Activated CD4-positive, alpha-beta T cell treated with anti-CD3 and anti-CD28 coated beads, Interleukin-2, Interleukin-4, amounts not matched to agents 100 ng/mL and 50 ng/mL, durations not matched to agents 16 hours and 8 hours (primary cell): ENCODE measurements at regions not wholly inside any gene's neighbourhood (a gene's known extent, or its start where the extent isn't known, plus 50 kb on each side); places are given as distances from the start of the nearest gene placed in this dataset.

Experiments
- DNase-seq: peaks from one replicate; pipeline ENCODE4 v3.0.0-alpha.2; 2020; ENCODE audit warnings: low spot score

- no peak for DNase-seq
Measured at GRCh38 chr7:32264702-32265284, 194.6 kb upstream of the PDE1C start.

- DNase-seq, result no peak
Measured at GRCh38 chr7:32263611-32264010, 193.4 kb upstream of the PDE1C start.

GRCh38 chr7:32262315-32262714 is 192.1 kb upstream of the PDE1C start:
- DNase-seq, result no peak

DNA sequence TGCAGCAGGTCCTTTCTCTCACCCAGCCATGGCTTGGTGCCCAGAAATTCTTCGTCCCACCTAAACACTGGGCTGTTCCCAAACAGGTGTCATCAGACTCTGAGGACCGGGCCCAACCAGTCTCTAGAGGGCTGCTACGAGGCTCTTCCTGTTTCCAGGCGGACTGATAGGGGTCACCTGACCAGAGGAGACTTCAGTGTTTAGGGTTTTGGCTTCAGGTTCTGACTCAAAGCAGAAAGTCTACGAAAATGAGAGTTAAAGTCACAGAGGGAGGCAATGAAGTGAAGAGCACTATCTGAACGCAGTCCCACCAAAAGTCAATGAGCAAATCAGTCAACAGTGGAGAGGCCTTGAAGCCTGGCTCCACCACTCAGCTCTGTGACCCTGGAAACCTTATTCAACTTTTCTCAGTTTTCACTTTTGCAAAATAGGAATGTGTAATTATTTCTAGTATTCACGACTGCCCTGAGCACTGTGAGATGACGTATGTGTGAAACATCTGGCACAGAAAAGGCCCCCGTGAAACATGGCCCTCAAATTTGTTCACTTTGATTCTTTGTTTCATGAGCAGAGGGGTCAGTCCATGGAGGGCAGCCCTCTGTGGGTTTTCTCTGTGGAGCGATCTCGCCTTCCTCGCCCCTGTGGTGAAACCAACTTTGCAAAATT is 189.9 kb upstream of the PDE1C start:
- DNase-seq, result no peak

GRCh38 chr7:32258265-32258664 is 188.1 kb upstream of the PDE1C start:
- no peak for DNase-seq

DNA sequence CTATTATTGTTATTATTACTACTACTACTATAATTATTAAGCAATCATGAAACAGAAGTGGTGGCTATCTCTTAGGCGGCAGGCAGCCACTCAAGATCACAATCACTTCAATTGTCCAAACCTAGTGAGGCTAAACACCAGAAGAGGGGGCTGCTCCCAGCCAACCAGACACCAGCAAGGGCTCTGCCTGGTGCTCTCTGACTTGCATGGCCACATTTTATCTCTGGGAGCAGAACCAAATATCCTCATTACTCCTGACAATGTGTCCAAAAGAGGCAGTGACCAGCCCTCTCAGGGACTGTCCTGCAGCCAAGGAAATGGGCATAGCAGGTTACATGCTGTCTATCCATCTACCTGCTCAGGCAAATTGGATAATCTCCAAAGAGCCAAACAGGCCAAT is 187.4 kb upstream of the PDE1C start:
- no peak for DNase-seq

- DNase-seq, result no peak
Measured at GRCh38 chr7:32256811-32257210, 186.6 kb upstream of the PDE1C start.

DNA sequence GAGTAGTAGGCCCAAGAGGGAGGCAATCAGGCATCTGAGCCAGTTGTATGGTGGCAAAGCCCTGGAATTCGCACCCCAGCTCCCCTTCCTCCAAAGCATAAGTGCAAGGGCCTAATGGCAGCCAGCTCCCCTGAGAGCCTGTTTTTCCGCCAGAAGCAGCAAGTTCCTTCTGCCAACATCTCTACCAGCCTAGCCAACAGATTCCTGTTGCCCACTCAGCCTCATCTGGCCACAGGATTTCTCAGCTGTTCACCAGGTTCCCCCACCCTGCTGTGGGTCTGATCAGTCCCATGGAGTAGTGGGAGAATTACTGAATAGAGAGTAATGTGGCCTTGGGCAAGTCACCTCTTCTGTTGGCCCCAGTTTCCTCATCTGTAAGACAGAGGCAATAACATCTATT is 186.2 kb upstream of the PDE1C start:
- DNase-seq, result no peak

DNA sequence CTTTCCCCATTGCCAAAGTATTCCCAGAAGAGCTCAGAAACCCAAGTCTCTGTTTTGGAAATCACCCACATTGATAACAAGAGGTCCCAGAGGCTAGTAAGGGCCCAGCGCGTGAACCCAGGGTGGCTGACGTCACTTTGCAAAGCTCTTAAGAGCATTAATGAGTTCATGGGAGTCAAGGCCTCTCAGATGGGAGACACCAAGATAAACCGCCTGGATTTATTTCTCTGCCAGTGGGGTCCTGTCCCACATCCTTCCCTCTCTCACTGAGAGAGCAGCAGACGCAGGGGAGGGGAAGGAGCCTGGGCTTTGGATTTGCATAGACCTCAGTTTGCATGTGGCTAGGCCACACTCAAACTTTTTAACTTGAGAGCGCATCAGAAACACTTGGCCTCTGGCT is 184.8 kb upstream of the PDE1C start:
- DNase-seq, result no peak

DNA sequence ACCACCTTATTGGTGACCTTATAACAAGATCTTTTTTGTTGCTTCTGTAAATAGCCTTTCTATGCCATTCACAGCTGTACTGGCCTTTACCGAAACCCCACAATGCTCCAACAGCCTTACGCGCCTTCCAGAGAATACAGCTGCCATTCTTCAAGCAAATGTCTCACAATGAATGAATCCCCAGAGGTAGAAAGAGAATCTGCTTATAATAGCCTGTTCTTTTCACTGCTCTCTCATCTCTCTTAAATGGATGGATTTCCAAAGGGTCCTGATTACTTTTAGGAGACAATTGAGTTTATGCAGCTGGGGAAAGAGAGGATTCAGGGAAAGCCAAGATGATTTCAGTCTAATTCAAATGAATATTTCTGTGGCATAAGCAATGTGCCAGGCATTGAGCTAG is 183.1 kb upstream of the PDE1C start:
- no peak for DNase-seq

DNA sequence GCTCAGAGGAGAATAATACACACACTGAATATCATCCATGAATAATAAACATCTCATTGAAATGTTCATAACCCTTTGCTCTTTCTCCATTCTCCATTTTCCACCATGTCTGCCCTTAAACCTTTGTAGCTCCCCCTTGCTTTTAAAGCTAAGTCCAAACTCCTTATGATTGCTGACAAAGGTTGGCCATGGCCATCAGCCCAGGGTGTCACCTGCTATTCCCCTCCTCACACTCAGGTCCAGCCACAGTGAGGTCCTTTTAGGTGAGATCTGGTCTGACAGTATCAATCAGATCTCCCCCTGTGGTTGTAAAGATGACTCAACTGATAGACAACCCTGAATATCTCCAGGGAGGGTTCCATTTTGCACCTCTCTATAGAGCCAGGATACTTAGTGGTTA is 181.5 kb upstream of the PDE1C start:
- no peak for DNase-seq

- no peak for DNase-seq
Measured at GRCh38 chr7:32250471-32251260, 180.5 kb upstream of the PDE1C start.

- DNase-seq, result no peak
Measured at GRCh38 chr7:32250003-32250402, 179.8 kb upstream of the PDE1C start.

DNA sequence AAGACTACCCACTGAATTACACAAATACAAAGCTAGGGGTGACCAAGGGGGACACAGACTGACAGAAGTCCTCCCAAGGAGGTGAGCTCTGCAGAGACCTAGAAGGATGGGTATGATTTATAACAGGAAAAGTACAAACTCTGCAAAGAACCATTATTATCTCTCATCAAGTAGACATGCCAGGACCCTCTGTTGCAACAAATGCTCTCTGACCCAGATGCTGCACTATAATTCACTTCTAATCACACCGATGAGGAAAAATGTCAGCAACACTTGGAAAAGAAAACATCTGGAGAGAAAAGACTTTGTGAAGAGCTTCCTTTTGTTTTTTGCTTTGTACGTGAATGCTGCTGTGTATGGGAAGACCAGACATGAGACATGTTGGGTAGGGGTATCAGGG is 178.3 kb upstream of the PDE1C start:
- no peak for DNase-seq

- no peak for DNase-seq
Measured at GRCh38 chr7:32244806-32245345, 174.7 kb upstream of the PDE1C start.

- no peak for DNase-seq
Measured at GRCh38 chr7:32243687-32244290, 173.6 kb upstream of the PDE1C start.

DNA sequence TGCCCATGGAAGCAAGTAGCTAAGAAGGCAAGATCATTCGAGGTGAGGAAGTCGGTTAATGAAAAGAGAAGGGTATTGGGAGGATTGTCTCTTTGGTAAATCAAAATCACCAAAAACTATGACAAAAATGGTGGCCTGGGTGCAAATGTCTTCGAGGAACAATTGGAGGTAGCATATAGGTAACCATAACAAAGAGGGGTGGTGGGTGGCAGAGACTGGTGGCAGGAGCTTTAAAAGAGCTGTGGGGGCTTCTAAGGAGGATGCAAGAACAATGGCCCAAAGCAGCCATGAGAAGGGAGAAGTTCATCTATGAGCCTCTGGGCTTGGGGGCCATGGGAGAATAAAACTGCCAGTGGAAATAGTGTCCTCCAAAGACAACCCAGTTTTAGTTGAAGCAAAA is 172.2 kb upstream of the PDE1C start:
- no peak for DNase-seq

DNA sequence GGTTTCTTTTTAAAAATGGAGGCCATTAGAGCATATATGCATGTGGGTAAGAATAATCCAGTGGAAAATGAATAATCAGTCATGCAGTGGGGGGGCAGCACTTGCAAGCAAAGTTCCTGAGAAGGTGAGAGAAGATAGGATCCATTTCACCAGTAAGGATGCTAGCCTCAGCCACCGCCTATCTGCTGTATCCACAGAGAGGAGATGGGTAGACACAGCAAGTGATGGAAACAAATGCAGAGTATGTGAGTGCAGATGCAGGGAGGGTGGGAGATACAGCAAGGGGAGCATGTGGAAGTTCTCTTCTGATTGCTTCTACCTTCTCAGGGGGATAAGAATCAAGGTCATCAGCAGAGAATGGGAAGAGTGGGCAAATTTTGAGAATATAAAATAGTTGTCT is 171.4 kb upstream of the PDE1C start:
- no peak for DNase-seq

DNA sequence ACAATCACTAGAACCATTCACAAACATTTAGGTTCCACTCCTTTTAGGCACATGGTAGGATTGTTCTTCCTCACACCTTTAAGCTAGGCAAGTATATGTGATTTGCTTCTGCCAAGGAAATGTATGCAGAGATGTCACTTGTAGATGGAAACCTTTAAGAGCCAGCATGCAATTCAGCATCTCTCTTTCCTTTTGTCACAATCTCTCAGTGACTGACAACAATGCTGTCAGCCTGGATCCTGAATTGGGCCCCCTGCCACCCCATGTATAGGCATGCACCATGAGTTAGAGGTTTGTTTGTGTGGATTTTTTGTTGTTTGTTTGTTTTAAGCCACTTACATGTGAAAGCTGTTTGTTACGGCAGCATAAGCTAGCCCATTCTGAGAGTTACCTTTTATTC is 169.6 kb upstream of the PDE1C start:
- DNase-seq, result no peak

- DNase-seq, result no peak
Measured at GRCh38 chr7:32228601-32229000, 158.4 kb upstream of the PDE1C start.

- no peak for DNase-seq
Measured at GRCh38 chr7:32227746-32228145, 157.5 kb upstream of the PDE1C start.

DNA sequence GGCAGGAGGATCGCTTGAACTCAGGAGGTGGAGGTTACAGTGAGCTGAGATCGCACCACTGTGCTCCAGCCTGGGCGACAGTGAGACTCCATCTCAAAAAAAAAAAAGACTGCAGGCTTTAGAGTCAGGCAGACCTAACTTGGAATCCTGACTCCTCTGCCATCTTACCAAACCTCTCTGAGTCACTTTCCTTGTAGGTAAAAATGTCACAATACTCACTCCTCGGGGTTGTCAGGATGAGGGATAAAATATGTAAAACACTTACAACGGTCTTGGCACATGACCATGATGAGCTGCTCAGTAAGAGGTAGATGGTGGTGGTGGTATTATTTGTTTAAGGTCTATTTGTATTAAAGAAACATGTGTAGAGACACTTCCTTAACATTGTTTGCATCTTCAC is 154.1 kb upstream of the PDE1C start:
- no peak for DNase-seq

DNA sequence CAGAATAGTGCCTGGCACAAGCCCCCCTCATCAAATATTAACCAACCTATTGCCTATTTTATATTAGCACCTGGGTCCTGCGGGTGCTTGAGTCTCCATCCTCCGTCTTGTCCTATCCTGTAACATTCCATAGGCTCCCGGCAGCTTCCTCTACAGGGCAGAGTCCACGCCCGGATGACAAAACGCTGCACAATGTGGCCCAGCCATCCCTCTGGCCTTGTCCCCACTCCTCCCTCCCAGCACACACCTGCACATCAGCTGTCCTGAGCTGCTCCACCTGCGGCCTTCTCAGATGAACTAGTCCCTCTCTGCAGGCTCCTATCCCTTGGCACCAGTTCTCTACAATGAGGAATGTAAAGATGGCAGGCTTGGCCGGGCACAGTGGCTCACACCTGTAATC is 153.5 kb upstream of the PDE1C start:
- DNase-seq, result no peak
